ENCODE measurements at regions not wholly inside any gene's neighbourhood (a gene's known extent, or its start where the extent isn't known, plus 50 kb on each side); places are given as distances from the start of the nearest gene placed in this dataset.

GRCh38 chr4:34091451-34091850, 2152.9 kb downstream of the ARAP2 start:
- DNase-seq = no peak

- no peak for DNase-seq
Observed at GRCh38 chr4:34094114-34094513, 2150.2 kb downstream of the ARAP2 start.

- no peak for DNase-seq
Observed at GRCh38 chr4:34105311-34105710, 2139.0 kb downstream of the ARAP2 start.

- no peak for DNase-seq
Observed at GRCh38 chr4:34108391-34108790, 2135.9 kb downstream of the ARAP2 start.

- no peak for DNase-seq
Observed at GRCh38 chr4:34112573-34112972, 2131.7 kb downstream of the ARAP2 start.

GRCh38 chr4:34138385-34138784, 2105.9 kb downstream of the ARAP2 start:
- no peak for DNase-seq

- no peak for DNase-seq
Observed at GRCh38 chr4:34139346-34139745, 2105.0 kb downstream of the ARAP2 start.

- DNase-seq = no peak
Observed at GRCh38 chr4:34148322-34148908, 2095.9 kb downstream of the ARAP2 start.

- no peak for DNase-seq
Observed at GRCh38 chr4:34157547-34157946, 2086.8 kb downstream of the ARAP2 start.

- no peak for DNase-seq
Observed at GRCh38 chr4:34158878-34159277, 2085.4 kb downstream of the ARAP2 start.

GRCh38 chr4:34170946-34171345, 2073.4 kb downstream of the ARAP2 start:
- DNase-seq = no peak

- no peak for DNase-seq
Observed at GRCh38 chr4:34176609-34177008, 2067.7 kb downstream of the ARAP2 start.

GRCh38 chr4:34178476-34178875, 2065.8 kb downstream of the ARAP2 start:
- no peak for DNase-seq

- no peak for DNase-seq
Observed at GRCh38 chr4:34181311-34181841, 2062.9 kb downstream of the ARAP2 start.

GRCh38 chr4:34181891-34182290, 2062.4 kb downstream of the ARAP2 start:
- DNase-seq = no peak

GRCh38 chr4:34182306-34182705, 2062.0 kb downstream of the ARAP2 start:
- no peak for DNase-seq

- no peak for DNase-seq
Observed at GRCh38 chr4:34183926-34184325, 2060.4 kb downstream of the ARAP2 start.

- DNase-seq = no peak
Observed at GRCh38 chr4:34187056-34187455, 2057.3 kb downstream of the ARAP2 start.

GRCh38 chr4:34191443-34191842, 2052.9 kb downstream of the ARAP2 start:
- DNase-seq = no peak

GRCh38 chr4:34193451-34194154, 2050.7 kb downstream of the ARAP2 start:
- no peak for DNase-seq

GRCh38 chr4:34194585-34194984, 2049.7 kb downstream of the ARAP2 start:
- no peak for DNase-seq

- no peak for DNase-seq
Observed at GRCh38 chr4:34196375-34196774, 2047.9 kb downstream of the ARAP2 start.

GRCh38 chr4:34198966-34199365, 2045.3 kb downstream of the ARAP2 start:
- no peak for DNase-seq

- no peak for DNase-seq
Observed at GRCh38 chr4:34200535-34200934, 2043.8 kb downstream of the ARAP2 start.

- no peak for DNase-seq
Observed at GRCh38 chr4:34202154-34202553, 2042.2 kb downstream of the ARAP2 start.
